ENCODE measurements at regions not wholly inside any gene's neighbourhood (a gene's known extent, or its start where the extent isn't known, plus 50 kb on each side); places are given as distances from the start of the nearest gene placed in this dataset.
"Not testable (repeated sequence)": the region's sequence is repeated elsewhere in the genome, so short reads cannot be mapped to it uniquely, and the experiment has no call there.

DNA sequence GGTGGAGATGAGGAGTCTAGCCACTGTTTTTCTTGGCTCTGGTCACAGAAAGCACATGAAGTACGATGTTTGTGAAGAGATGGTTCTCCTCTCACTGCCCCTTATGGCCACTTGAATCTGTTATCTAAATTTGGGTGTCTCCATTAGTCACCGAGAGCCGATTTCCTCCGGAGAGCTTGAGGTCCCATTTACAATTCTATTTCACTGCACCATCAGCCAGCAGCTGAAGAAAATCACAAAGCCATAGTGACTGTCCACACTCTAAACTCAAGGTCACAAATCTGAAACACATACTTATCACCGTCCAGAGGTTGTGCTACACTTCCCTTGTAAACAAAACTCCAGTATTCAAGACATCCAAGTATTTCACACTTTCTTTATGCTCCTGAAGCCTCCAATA lies 207.2 kb upstream of the FRG1 start:
- DNase-seq = not testable (repeated sequence)

DNA sequence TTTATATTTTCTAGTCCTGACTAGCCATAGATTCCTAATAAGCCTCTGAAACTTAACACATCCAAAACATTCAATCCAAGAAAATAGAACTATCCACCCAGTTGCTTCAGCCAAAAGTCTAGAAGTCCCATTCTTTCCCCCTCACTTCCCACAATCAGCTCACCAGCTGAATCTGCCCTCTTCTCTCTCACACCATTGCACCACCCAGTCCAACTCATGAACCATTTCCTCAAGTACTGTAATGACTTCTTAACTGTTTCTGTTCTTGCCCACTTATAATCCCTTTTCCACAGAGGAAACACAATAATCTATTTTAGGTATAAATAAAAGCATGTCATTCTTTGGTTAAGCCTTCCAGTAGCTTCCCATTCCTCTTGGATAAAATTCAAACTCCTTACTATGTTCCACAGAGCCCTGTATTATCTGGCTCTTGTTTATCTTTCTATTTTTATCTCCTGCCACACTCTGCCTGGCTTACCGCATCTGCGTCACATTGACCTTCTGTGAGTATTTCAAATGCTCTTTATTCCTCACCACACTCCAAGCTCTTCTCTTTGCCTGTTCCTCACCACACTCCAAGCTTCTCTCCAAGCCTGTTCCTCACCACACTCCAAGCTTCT lies 205.9 kb upstream of the FRG1 start:
- DNase-seq = not testable (repeated sequence)

DNA sequence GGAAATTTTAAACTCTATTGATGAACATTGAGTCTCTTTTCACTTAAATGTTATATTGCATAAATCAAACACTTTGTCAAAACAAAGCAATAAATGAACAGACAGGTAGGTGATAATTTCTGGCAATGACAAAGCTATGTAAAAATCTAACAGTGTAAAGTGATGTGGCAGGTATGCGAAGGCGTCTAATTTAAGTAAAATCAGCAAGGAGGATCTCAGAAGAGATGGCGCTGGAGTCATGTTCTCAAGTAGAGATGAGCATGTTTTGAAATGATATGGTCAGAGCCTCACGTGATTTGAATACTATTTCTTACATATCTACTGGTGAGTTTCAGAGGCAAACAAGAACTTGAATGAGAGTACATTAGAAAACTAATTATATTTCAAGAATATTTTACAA lies 204.0 kb upstream of the FRG1 start:
- not testable (repeated sequence) for DNase-seq

DNA sequence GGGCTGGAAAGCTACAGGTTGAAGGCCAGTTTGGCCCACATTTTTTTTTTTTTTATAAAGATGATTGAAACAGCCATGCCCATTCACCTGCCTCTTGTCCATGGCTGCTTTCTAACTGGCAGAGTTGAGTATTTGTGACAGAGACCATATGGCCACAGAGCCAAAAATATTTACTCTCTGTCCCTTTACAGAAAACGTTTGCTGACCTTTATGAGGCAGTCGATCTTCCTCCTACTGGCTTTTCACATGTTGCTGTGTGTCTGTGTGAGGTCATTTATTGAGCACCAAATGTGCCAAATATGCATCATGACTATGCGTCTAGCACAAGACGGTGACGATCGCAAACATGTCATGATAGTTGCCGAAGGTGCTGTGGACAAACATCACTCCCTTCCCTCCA lies 200.6 kb upstream of the FRG1 start:
- DNase-seq = not testable (repeated sequence)

DNA sequence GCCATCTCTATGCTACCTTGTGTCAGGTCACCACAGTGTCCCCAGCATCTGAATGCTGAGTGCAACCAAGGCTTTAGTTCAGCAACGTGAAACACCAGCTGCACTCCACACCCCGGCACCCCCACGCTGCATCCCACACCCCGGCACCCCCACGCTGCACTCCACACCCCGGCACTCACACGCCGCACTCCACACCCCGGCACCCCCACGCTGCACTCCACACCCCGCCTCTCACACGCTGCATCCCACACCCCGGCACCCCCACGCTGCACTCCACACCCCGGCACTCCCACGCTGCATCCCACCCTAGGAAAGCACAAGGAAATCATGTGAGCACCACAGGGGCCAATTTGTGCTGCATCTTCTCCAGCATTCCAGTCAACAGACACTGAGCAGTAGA lies 199.8 kb upstream of the FRG1 start:
- DNase-seq = no peak

DNA sequence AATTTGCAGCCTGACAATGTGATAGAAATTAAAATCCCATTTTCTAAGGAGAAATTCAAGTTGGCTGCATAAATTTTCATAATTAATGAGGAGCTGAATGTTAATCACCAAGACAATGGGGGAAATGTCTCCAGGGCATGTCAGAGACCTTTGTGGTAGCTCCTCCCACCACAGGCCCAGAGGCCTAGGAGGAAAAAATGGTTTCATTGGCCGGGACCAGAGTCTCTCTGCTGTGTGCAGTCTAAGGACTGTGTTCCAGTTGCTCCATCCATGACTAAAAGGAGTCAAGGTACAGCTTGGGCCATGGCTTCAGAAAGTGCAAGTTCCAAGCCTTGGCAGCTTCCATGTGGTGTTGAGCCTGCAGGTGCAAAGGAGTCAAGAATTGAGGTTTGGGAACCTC lies 187.6 kb upstream of the FRG1 start:
- not testable (repeated sequence) for DNase-seq

DNA sequence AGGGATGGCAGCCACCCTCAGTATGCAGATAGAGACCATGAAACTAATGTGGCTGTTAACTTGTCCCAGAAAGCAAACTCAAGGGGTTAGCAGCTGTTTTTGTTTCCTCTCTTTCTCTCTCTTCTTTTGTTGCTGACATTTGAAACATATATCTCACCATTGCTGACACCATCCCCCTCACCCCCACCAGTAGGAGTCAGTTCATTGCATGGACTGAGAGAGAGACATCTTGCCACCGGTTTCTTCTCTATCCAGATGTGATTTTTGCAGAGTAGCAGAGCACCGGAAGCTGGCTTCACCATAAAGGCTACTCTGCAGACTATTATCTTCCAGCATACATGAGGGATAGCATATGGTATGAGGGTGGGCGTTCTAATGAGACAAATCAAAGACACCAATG lies 177.1 kb upstream of the FRG1 start:
- no peak for DNase-seq

DNA sequence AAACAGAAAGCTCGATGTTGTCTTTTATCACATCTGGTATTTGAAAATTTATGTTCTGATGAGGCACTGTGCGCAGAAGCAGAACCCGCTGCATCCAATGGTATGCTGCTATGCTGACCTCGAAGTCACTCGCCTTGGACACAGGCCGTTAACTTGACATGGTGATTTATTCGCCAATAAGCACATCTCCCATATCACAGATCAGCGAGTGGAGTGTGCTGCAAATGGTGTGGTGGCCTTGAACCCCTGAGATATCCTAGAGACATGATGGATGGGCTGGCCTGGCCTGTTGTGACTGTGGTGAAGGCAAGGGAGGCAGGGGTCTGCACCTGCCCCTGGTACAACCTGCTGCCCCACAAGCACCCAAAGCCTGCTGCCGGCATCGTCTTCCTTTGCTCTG lies 175.4 kb upstream of the FRG1 start:
- DNase-seq = no peak

DNA sequence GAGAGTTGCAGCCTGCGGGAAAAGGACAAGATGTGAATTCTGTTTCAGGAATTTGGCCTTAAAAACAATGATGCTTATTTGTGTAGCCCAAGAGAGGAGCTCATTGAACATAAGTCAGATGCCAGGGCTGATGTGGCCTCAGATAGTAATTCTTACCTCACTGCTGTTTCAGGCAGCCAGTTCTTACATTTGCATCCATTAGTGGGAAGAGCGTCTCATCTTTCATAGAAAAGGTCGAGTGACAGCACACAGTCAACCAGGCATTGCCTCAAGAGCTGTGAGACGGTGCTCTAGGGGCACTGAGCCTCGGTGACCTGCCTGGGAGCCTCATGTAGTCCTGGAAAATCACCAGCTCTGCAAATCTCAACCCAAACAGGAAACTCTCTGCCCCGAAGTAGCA lies 174.9 kb upstream of the FRG1 start:
- DNase-seq = no peak

DNA sequence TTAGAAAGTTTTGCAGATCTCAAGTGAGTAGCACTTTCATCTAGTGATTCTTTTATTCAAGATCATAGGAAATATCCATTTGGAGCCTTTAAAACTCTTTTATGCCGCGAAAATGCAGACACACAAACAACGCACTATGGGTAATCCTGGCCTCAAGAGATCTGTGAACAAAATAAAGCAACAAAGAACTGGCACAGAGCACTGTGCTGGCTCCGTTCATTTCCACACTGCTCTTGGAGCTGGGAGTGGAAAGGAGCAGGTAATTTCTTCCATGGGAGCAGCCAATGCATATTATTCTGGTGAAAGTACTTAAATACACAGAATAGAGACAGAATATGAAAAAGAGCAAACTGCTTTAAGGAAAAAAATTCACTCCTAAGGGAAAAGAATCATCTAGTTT lies 172.7 kb upstream of the FRG1 start:
- DNase-seq = peak; percentile 73

DNA sequence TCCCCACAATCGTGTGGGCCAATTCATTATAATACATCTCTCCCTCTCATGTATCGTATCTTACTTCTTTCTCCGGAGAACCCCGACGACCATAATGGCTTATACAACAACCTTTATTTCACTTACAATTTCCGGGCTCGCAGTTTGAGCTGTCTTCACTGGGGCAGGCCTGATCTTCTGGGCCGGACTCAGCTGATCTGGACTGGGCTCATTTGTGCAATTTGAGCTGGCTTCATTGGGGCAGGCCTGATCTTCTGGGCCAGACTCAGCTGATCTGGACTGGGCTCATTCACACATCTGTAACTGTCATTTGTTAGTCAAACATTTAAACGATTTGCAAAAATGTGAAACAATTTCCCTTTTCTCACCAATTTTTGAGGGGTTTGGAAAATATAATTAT lies 171.5 kb upstream of the FRG1 start:
- no peak for DNase-seq

DNA sequence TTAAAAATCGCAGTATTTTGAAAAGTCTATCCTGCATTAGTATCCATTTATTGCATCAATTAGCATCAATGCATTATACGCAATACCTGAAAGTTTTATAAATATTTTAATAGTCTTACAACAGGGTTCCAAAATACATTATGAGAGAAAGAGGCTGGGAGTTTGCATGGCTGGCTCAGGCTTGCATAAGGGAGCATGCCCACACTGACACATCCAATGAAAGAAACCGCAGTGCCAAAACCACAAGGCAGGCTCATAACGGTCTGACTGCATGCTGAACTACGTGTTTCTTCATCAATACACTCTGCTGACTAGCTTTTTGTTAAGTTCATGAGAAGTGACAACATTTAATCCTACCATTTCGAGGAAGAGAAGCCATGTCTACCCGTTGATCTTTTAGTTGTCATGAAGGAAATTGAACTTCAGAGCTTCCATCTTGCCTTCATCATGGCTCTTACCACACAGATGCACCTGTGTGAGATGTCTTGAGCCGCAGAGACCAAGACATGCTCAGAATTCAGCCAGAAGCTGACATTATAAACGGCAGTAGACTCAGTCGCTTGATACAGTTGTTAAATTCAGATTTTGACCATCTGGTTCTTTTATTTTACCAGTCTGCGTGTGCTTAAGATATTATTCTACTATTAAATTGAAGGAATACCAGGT lies 168.8 kb upstream of the FRG1 start:
- DNase-seq = no peak

DNA sequence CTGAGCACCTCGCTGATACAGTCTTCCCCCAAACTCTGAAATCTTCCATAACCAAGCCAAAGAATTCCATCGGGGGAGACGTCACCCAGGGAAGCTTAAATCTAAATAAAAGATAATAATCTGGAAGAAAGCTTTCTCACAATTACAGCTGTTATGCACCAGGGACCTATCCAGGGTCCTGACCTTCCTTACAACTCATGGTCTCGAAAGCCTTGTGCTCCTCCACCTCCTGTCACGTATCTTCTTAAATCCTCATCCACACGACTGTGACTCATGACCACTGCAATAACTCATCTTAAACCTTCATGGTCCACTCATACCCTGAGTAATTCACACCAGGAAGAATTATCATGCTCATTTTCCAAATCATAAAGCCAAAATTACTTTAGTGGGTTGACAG lies 166.8 kb upstream of the FRG1 start:
- no peak for DNase-seq

DNA sequence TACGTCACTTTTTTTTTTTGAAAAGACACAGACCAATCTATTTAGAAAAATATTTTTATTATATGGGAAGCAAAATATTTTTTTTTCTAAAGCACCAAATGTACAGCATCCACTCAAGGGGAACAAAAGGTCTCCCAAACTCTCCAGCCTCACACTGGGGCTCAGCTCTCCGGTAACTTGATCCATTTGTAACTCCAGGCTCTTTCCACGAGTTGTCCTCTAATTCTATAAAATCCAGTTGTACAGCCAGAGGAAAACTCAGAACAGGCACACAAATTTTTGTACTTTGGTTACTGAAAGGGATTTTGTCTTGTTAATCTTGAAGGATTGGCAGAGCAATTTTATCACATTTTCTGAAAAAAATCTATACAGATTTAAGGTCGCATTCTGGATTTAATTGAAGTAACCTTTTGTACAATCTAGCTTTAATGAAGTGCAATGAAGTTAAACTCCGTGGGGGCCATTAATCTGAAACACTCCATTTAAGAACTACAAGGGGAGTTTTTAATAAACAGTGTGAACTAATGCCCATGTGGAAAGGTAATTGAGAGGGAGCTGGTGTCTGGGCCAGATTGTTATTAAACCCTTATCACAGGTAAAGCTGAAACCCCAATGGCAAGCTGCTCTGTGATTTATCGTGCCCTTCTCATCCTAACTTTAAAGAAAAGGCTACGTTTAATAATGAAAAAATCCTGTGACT lies 161.2 kb upstream of the FRG1 start:
- DNase-seq = no peak

DNA sequence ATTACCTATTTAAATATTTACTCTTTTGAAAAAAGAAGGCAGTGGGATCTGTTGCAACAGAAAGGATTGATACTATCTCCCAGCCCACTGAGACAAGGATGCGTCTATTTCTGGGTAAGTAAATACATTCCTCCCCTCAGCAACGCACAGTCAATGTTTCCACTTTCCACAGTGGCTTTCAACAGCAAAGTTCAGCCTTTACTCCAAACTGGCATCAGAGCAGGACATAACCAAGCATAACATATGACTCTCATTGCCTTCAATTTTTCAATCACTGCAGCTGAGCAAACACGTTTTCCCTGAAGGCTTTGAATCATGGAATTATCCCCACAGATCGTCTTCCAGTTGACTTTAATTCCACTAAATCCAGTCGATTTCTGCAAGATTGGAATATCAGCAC lies 160.3 kb upstream of the FRG1 start:
- DNase-seq = no peak

DNA sequence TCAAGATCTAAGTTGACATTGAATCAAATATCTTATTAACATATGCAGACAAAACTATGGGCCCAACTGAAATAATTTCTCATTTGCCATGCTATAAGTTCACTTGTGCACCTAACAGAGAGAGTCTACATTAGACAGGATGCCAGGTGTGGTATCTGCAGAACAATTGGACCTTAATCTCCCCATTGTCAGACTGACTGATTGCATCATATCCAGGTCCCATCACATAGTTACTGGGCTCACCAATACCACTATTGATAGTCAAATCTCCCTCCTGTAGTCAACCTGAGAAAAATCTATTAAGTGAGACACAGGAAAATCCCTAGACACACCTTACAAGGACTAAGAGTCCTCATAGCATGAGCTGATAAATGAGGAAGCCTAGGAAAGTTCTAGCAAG lies 156.0 kb upstream of the FRG1 start:
- no peak for DNase-seq

DNA sequence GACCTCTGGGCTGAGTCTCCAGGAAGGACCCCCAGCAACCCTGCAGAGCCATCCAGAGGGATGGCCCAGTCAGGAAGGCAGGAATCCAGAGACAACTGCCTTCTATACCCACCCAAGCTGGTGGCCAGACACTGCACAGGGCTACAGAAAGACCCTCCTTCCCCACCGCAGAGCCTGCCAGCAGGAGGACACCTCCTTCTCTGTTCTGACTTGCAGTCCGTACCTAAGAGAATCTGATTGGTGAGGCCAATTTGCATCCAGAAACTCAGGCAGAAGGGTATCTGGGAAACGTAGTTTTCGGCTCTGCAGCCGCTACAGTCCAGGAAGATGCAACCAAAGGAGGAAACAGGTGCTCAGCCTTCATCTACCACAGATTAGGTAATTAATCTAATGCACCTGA lies 155.4 kb upstream of the FRG1 start:
- DNase-seq = no peak

DNA sequence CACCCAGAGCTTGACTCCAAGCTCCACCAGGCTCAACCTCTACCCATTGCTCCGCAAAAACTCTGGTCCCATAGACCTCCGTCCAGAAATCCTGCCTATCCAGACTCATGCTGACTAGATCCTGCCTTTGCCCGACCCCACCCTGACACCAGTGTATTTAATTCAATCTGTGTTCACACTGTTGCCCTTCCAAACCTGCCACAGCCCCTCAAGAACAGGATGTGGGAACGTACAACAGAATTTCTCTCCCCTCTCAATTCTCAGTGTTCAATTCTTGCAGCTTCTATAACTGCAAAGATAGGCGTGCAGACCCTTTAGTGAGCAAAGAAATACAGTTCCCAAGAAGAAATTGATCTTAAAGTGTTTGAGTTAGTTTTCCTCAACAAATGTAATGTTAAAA lies 154.2 kb upstream of the FRG1 start:
- no peak for DNase-seq

DNA sequence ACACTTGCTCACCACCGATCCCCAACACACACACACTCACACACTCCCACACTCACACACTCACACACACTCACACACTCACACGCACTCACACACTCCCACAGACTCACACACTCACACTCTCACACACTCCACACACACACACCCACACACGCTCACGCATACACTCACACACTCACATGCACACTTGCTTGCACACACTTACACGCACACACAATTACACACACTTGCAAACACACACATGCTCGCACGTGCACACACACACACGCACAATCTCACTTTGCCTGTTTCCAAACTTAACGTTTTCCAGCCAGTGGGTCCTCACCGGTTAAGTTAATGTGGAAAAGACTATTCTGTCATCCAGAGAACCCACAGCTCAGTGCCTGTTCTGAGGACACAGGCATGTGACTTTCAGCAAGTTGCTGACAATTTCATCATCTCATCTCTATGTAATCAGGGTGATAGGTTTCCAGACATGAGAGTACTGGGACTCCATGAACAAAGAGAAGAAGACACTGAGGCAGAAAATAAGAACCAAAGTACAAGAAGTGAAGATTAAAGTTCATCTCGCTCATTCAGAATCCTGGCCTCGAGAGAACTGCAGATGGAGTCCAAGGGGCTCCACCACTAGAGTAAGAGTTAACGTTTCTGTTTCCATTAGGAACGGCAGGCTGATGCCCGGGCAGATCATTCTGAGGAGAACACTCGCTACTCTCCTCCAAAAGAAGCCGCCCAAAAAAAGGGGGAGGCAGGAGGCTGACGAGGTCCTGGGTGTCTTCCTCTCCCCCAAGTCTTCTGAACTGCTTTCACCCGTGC lies 153.2 kb upstream of the FRG1 start:
- no peak for DNase-seq

DNA sequence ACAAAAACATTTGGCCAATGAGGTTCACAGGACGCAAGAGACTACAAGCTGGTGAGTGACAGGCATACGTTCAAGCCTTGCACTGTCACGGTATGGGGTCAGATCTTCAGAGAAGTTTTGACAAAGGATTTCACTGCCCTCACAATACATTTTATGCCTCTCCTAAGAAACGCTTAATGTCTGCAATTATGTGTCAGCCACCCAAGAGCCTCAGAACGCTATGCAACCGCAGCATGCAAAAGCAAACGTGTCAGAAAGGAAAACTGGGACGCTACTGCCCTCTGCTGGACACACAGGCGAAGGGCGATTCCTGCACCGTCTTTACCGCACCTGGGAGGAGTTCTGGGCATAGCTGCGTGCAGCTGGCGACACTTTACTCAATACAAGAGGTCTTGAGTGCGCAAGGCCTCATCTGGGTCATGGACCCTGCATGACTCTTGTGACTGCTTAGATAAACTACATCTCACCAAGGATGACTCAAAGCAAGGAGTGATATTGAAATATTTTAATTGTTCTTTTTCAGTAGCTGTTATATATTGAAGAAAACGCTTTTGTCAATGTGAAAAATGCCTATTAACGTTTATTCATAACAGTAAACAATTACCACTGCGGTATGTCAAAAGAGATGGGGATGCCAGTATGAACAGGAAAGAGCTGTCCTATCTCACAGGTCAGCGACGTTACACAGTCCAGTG lies 147.6 kb upstream of the FRG1 start:
- DNase-seq = peak; percentile 87

DNA sequence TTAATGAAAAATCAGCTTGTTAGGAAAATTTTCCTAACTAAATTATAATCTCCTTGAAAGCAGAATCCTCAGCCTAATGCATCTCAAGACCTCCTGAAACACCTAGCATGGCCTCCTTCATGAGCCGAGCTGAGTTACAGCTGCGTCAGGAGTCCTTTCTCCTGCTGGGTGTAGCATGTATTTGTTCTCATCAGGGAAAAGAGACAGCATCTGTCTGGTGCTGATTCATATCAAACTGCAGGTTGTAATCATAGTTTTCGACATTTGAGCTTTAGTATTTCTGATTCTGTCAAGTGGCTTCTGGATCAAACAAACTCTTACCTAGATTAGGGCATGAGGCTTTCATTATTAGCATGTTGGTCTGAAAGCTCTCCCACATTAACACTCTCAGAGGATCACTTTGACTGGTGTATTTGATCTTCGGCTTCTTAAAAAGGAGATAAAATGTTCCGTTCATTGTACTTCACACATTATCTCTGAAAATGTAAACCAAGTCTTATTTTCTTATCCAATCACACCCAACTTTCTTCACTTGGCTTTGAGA lies 140.1 kb upstream of the FRG1 start:
- DNase-seq = no peak

DNA sequence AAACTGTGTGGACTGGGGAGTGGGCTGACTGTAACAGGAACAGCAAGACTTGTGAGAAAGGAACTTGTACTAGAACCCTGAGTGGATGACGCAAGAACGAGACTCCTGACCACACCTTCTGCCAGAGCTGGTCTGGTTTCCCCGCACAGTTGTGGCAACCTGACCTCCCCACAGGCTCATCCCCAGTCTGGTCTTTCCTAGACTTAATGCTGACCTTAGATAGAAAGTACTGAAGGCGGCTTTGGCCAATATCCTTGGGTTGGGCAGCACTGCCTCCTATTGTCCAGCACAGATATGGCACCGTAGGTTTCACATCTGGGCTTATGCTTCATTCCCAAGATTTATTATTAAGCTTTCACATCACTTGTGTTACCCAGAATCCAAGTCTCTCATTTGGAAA lies 137.8 kb upstream of the FRG1 start:
- no peak for DNase-seq

DNA sequence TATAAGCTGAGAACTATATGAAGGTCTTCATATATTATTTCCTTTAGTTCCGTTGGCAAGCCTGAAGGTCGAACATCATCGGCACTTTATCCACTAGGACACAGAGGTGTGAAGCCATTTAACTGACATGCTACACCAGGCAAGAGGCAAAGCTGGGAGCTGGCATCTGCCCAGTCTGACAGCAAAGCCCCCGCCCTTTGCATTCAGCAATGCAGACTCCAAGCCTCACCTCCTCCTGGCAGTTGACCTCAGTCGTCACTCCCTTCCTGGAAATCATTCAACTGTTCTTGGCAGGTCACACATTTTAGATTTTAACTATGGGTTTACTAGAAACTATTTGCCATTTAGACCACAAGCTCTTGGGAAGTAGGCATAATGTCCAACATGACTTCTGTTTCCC lies 135.8 kb upstream of the FRG1 start:
- DNase-seq = peak; percentile 57
